ENCODE measurements at regions not wholly inside any gene's neighbourhood (a gene's known extent, or its start where the extent isn't known, plus 50 kb on each side); places are given as distances from the start of the nearest gene placed in this dataset.
A peak's percentile ranks its signal among the peaks of the same experiment; 100 is the strongest.

DNA sequence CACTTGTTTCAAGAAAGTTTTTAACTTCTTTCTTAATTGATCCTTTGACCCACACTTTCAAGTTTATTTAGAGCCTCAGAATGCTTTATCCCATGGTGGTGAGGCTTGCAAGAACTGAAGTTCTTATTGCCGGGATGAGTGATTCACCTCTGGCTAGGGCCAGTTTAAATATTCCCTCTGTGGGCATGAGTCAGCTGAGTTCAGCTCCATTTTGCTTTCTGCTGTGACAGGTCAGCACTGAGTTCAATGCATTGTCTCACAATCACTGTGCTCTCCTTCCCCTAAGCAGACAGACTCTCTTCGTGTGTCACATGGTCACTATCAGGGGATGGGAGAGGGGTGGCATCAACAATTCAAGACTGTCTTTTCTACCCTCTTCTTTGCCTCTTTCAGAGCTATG lies 514.6 kb upstream of the FBXO33 start:
- Histone ChIP-seq H3K9me2 (replicated peaks; ENCODE audit: insufficient read depth, low read length) (no peaks in the 10 kb centered on the region), H3K36me3 (ENCODE audit: low read length) (no peaks in the 10 kb centered on the region), H3K9me3 (ENCODE audit: insufficient read depth, low read length) (no peaks in the 10 kb centered on the region), H3K27me3 (ENCODE audit: low read length) (no peaks in the 10 kb centered on the region), H3F3A (ENCODE audit: insufficient read depth) (no peaks in the 10 kb centered on the region), H4K20me1 (ENCODE audit: low read depth, low read length) (no peaks in the 10 kb centered on the region), H3K79me2 (ENCODE audit: insufficient read depth, low read length) (no peaks in the 10 kb centered on the region), H3K4me3 (ENCODE audit: insufficient read depth, low read length, poor library complexity, severe bottlenecking) (no peak overlapping the region), H3K27ac (ENCODE audit: low read depth, low read length) (no peak overlapping the region), H2AFZ (ENCODE audit: low read depth, low read length, severe bottlenecking) (no peak overlapping the region), H3K4me2 (ENCODE audit: low read depth, low read length, poor library complexity, severe bottlenecking) (no peak overlapping the region), H3K9ac (ENCODE audit: low read length) (no peak overlapping the region)
- no peak for TF ChIP-seq EZH2phosphoT487 (conservative IDR thresholded peaks at IDR 0.05; ENCODE audit: low read length)
- TF ChIP-seq, protein P1, sequence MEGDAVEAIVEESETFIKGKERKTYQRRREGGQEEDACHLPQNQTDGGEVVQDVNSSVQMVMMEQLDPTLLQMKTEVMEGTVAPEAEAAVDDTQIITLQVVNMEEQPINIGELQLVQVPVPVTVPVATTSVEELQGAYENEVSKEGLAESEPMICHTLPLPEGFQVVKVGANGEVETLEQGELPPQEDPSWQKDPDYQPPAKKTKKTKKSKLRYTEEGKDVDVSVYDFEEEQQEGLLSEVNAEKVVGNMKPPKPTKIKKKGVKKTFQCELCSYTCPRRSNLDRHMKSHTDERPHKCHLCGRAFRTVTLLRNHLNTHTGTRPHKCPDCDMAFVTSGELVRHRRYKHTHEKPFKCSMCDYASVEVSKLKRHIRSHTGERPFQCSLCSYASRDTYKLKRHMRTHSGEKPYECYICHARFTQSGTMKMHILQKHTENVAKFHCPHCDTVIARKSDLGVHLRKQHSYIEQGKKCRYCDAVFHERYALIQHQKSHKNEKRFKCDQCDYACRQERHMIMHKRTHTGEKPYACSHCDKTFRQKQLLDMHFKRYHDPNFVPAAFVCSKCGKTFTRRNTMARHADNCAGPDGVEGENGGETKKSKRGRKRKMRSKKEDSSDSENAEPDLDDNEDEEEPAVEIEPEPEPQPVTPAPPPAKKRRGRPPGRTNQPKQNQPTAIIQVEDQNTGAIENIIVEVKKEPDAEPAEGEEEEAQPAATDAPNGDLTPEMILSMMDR (IDR thresholded peaks at IDR 0.05; ENCODE audit: insufficient read depth, low read length, poor library complexity, severe bottlenecking), result no peak

DNA sequence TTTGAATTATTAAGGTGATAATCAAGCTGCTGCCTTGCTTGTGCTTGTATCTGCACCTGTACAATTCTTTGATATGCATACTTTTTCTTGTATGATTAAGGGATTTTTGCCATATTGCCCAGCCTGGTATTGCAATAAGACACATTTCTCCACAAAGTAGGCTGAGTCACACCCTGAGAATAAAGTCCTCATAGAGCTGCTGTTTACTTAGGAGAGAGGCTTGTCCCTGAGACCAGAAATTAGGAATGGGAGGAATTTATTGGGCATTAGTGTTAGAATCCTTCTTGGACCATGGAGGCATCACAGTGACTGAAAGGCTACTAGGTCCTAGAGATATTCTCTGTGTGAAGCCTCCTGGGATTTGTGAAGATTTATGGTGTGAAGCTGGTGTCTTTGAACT lies 506.8 kb upstream of the FBXO33 start:
- no peaks in the 10 kb centered on the region for H3K9me3 ChIP-seq (ENCODE audit: insufficient read depth, low read length)
- peak overlapping the region; percentile 76 for H2AFZ ChIP-seq (ENCODE audit: low read depth, low read length, severe bottlenecking)
- no peaks in the 10 kb centered on the region for H3K9me2 ChIP-seq (replicated peaks; ENCODE audit: insufficient read depth, low read length)
- H3K36me3 ChIP-seq (ENCODE audit: low read length), result no peaks in the 10 kb centered on the region
- H3F3A ChIP-seq (ENCODE audit: insufficient read depth), result no peaks in the 10 kb centered on the region
- TF ChIP-seq EZH2phosphoT487 (conservative IDR thresholded peaks at IDR 0.05; ENCODE audit: low read length), result no peak
- TF ChIP-seq, protein P1 (IDR thresholded peaks at IDR 0.05; ENCODE audit: insufficient read depth, low read length, poor library complexity, severe bottlenecking), result no peak
- H3K9ac ChIP-seq (ENCODE audit: low read length), result no peak overlapping the region
- H3K4me2 ChIP-seq (ENCODE audit: low read depth, low read length, poor library complexity, severe bottlenecking), result no peak overlapping the region
- no peaks in the 10 kb centered on the region for H3K27me3 ChIP-seq (ENCODE audit: low read length)
- no peak overlapping the region for H3K27ac ChIP-seq (ENCODE audit: low read depth, low read length)
- H3K4me3 ChIP-seq (ENCODE audit: insufficient read depth, low read length, poor library complexity, severe bottlenecking), result no peak overlapping the region
- H4K20me1 ChIP-seq (ENCODE audit: low read depth, low read length), result no peaks in the 10 kb centered on the region
- no peaks in the 10 kb centered on the region for H3K79me2 ChIP-seq (ENCODE audit: insufficient read depth, low read length)

DNA sequence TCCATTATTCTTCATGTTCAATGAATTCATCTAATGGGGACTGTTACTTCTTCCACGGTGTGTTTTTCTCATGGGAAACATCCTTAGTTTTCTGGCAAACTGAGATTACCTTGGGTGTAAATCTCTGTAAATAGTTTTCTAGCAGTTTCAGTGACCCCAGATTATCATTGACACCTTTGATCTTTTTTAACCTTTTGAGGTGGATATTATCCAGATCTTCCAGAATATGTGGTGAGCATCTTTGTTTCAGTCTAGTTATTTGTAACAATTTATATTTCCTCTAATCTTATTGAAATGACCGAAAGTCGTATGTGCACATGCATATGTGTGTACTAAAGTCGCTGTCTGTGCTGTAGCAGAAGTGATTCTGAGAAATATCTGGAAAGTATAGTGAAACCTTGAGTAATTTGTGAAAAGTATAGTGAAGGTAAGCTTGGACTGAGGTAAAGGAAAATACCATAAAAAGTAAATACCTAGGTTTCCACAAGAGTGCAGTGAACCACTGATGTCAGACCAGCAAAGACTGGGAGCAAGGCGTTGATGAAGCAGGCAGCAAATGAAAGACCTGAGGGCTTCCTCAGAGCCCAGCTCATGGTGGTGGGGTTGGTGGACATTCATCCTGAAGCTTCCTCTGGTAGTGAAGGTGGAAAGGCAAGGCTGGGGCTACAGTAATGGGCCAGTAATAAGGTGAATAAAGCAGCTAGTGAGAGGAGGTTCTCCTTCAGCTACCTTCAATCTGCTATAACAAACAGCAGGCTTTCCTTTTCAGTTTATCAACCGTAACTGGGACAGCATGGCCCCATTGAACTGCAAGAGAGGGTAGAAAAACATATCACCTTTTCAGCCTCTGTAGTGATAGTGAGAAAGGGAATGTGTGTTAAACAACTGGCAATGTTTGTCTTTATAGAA lies 480.2 kb upstream of the FBXO33 start:
- TF ChIP-seq, protein P1 (IDR thresholded peaks at IDR 0.05; ENCODE audit: insufficient read depth, low read length, poor library complexity, severe bottlenecking), result no peak
- no peak for TF ChIP-seq EZH2phosphoT487 (conservative IDR thresholded peaks at IDR 0.05; ENCODE audit: low read length)
- H3K79me2 ChIP-seq (ENCODE audit: insufficient read depth, low read length), result no peaks in the 10 kb centered on the region
- H4K20me1 ChIP-seq (ENCODE audit: low read depth, low read length), result no peaks in the 10 kb centered on the region
- H3K9ac ChIP-seq (ENCODE audit: low read length), result no peak overlapping the region
- no peaks in the 10 kb centered on the region for H3K36me3 ChIP-seq (ENCODE audit: low read length)
- no peak overlapping the region for H3K27ac ChIP-seq (ENCODE audit: low read depth, low read length)
- no peaks in the 10 kb centered on the region for H3K27me3 ChIP-seq (ENCODE audit: low read length)
- H3K4me2 ChIP-seq (ENCODE audit: low read depth, low read length, poor library complexity, severe bottlenecking), result no peak overlapping the region
- no peaks in the 10 kb centered on the region for H3F3A ChIP-seq (ENCODE audit: insufficient read depth)
- no peak overlapping the region for H3K4me3 ChIP-seq (ENCODE audit: insufficient read depth, low read length, poor library complexity, severe bottlenecking)
- H3K9me3 ChIP-seq (ENCODE audit: insufficient read depth, low read length), result no peaks in the 10 kb centered on the region
- no peak overlapping the region for H2AFZ ChIP-seq (ENCODE audit: low read depth, low read length, severe bottlenecking)
- no peaks in the 10 kb centered on the region for H3K9me2 ChIP-seq (replicated peaks; ENCODE audit: insufficient read depth, low read length)
